ENCODE measurements at regions not wholly inside any gene's neighbourhood (a gene's known extent, or its start where the extent isn't known, plus 50 kb on each side); places are given as distances from the start of the nearest gene placed in this dataset.
"Not testable (repeated sequence)": the region's sequence is repeated elsewhere in the genome, so short reads cannot be mapped to it uniquely, and the experiment has no call there.

- Mint-ChIP-seq H3K36me3 (ENCODE audit: insufficient read depth in 1 of 3, low read depth in 3 of 3) (peaks cover 65 to 81% (median 80%) of the 10 kb centered on the region in 3 experiments), H3K27ac (no peak overlapping the region), H3K27me3 (ENCODE audit: low read depth) (no peaks in the 10 kb centered on the region; the same call in 1 of the 2 replicates), H3K4me3 (no peak overlapping the region), H3K9me3 (peaks cover 34 to 35% of the 10 kb centered on the region in 2 experiments), H3K4me1 (no peaks in the 10 kb centered on the region)
- Histone ChIP-seq H3K79me2 (ENCODE audit: insufficient read depth, low read length) (no peaks in the 10 kb centered on the region), H4K91ac (ENCODE audit: insufficient read length, low read depth, low read length) (no peak overlapping the region), H2AK5ac (ENCODE audit: insufficient read length, low read length) (no peak overlapping the region), H3K4me1 (ENCODE audit: insufficient read depth, low read length) (no peaks in the 10 kb centered on the region), H3K9ac (ENCODE audit: extremely low read depth, insufficient read length, low read length) (no peak overlapping the region), H4K20me1 (ENCODE audit: control insufficient read depth, insufficient read depth, insufficient read length) (no peaks in the 10 kb centered on the region), H3K14ac (ENCODE audit: insufficient read depth, low read length) (no peak overlapping the region), H2BK15ac (ENCODE audit: low read depth, low read length) (no peak overlapping the region), H2BK12ac (ENCODE audit: insufficient read length, low read depth, low read length) (no peak overlapping the region), H3K79me1 (ENCODE audit: insufficient read depth, low read depth, low read length, poor library complexity, severe bottlenecking) (no peaks in the 10 kb centered on the region), H2BK120ac (ENCODE audit: low read depth, low read length, poor library complexity, severe bottlenecking) (no peak overlapping the region), H3T11ph (ENCODE audit: low read length) (no peak overlapping the region), H3K4ac (ENCODE audit: low read depth, low read length) (no peak overlapping the region), H3K9me3 (ENCODE audit: control insufficient read depth, low read depth, low read length) (peaks cover 31% of the 10 kb centered on the region), H3K23ac (ENCODE audit: insufficient read length, low read depth, low read length) (no peak overlapping the region), H3K18ac (ENCODE audit: insufficient read length, low read depth, low read length) (no peak overlapping the region), H3K4me2 (ENCODE audit: insufficient read depth, insufficient read length, low read length) (no peak overlapping the region), H3K23me2 (ENCODE audit: insufficient read length, low read depth, low read length, poor library complexity, severe bottlenecking) (no peaks in the 10 kb centered on the region), H2BK5ac (ENCODE audit: insufficient read length, low read length) (no peak overlapping the region), H3K27me3 (ENCODE audit: insufficient read depth, low read length) (no peaks in the 10 kb centered on the region), H4K8ac (replicated peaks; ENCODE audit: insufficient read length, low read depth, low read length) (no peak overlapping the region), H3K56ac (ENCODE audit: insufficient read length, low read depth, low read length) (no peak overlapping the region), H2AFZ (ENCODE audit: low read length) (no peak overlapping the region), H2BK20ac (ENCODE audit: low read depth, low read length, poor library complexity, severe bottlenecking) (no peak overlapping the region), H4K5ac (ENCODE audit: insufficient read length, low read depth, low read length) (no peak overlapping the region), H3K27ac (ENCODE audit: insufficient read length, low read depth, low read length) (no peak overlapping the region)
- WGBS (ENCODE audit: extremely low coverage, insufficient read length, low lambda C conversion rate) = no CpG with 5 or more reads among the region's 4 CpGs
- no peak for DNase-seq
- TF ChIP-seq CTCF (conservative IDR thresholded peaks at IDR 0.05) = no peak
Observed at GRCh38 chr6:144439016-144439415, 153.9 kb downstream of the UTRN start.

GRCh38 chr6:144441801-144442200 is 156.7 kb downstream of the UTRN start:
- not testable (repeated sequence) for H2BK12ac ChIP-seq (ENCODE audit: insufficient read length, low read depth, low read length); H3K4me2 ChIP-seq (ENCODE audit: insufficient read depth, insufficient read length, low read length); H3K14ac ChIP-seq (ENCODE audit: insufficient read depth, low read length); H2AK5ac ChIP-seq (ENCODE audit: insufficient read length, low read length); H2BK120ac ChIP-seq (ENCODE audit: low read depth, low read length, poor library complexity, severe bottlenecking); H3K23me2 ChIP-seq (ENCODE audit: insufficient read length, low read depth, low read length, poor library complexity, severe bottlenecking); H3K27ac ChIP-seq (ENCODE audit: insufficient read length, low read depth, low read length); H3K9ac ChIP-seq (ENCODE audit: extremely low read depth, insufficient read length, low read length); H3K4me3 Mint-ChIP-seq; H3K27me3 Mint-ChIP-seq (ENCODE audit: low read depth); H4K8ac ChIP-seq (replicated peaks; ENCODE audit: insufficient read length, low read depth, low read length); H3K4ac ChIP-seq (ENCODE audit: low read depth, low read length); H2AFZ ChIP-seq (ENCODE audit: low read length); H4K20me1 ChIP-seq (ENCODE audit: control insufficient read depth, insufficient read depth, insufficient read length); H3T11ph ChIP-seq (ENCODE audit: low read length); H3K79me1 ChIP-seq (ENCODE audit: insufficient read depth, low read depth, low read length, poor library complexity, severe bottlenecking); H3K79me2 ChIP-seq (ENCODE audit: insufficient read depth, low read length); H2BK5ac ChIP-seq (ENCODE audit: insufficient read length, low read length); H3K56ac ChIP-seq (ENCODE audit: insufficient read length, low read depth, low read length); H3K27ac Mint-ChIP-seq; H3K4me1 ChIP-seq (ENCODE audit: insufficient read depth, low read length); H4K5ac ChIP-seq (ENCODE audit: insufficient read length, low read depth, low read length); H4K91ac ChIP-seq (ENCODE audit: insufficient read length, low read depth, low read length); H2BK20ac ChIP-seq (ENCODE audit: low read depth, low read length, poor library complexity, severe bottlenecking); H3K23ac ChIP-seq (ENCODE audit: insufficient read length, low read depth, low read length); H3K4me1 Mint-ChIP-seq; DNase-seq; H3K18ac ChIP-seq (ENCODE audit: insufficient read length, low read depth, low read length); H3K27me3 ChIP-seq (ENCODE audit: insufficient read depth, low read length); H2BK15ac ChIP-seq (ENCODE audit: low read depth, low read length)
- peaks cover 31% of the 10 kb centered on the region for H3K9me3 ChIP-seq (ENCODE audit: control insufficient read depth, low read depth, low read length)
- peaks cover 50 to 67% (median 60%) of the 10 kb centered on the region in 3 experiments for H3K36me3 Mint-ChIP-seq (ENCODE audit: insufficient read depth in 1 of 3, low read depth in 3 of 3)
- H3K9me3 Mint-ChIP-seq = peaks cover 30 to 33% of the 10 kb centered on the region in 2 experiments
- no CpG with 5 or more reads among the region's 3 CpGs for WGBS (ENCODE audit: extremely low coverage, insufficient read length, low lambda C conversion rate)

All from H9 (cell line).